ENCODE measurements at regions not wholly inside any gene's neighbourhood (a gene's known extent, or its start where the extent isn't known, plus 50 kb on each side); places are given as distances from the start of the nearest gene placed in this dataset.

DNA sequence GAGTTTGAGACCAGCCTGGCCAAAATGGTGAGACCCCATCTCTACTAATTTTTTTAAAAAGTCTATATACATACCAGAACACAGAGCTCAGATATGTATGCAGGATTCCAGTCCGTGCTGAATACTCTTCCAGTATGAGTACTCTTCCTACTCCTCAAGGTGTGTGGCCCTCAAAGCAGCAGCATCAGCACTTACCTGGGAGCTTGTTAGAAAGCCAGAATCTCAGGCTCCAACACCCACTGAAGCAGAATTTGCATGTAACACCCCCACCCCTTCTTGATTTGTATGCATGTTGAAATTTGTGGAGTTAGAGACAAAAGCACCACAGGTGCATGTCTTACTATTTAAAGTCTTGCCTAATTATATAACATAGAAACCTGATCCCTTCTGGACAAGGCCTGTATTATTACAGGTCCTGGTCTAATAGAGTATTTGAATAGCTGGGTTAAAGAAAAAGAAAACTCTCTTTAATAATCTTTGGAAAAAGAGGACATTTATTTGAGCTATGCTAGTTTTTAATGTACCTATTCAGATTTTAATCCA, 50.3 kb upstream of the NFE2L2 start:
- TF ChIP-seq POLR2AphosphoS5 (IDR thresholded peaks at IDR 0.05) = no peak
- no peak for TF ChIP-seq POLR2A (IDR thresholded peaks at IDR 0.05)
